ENCODE measurements at regions not wholly inside any gene's neighbourhood (a gene's known extent, or its start where the extent isn't known, plus 50 kb on each side); places are given as distances from the start of the nearest gene placed in this dataset.

GRCh38 chr11:19557720-19558140, 154.9 kb upstream of the NAV2 start:
- Histone ChIP-seq H3K18ac (ENCODE audit: low read depth, low read length) (no peak overlapping the region), H3K27ac (ENCODE audit: insufficient read depth, low read length) (no peak overlapping the region), H3K23ac (ENCODE audit: low read depth, low read length) (no peak overlapping the region), H3K14ac (replicated peaks; ENCODE audit: low read depth, low read length) (no peak overlapping the region), H3K27me3 (ENCODE audit: control insufficient read depth, insufficient read depth, low read length) (peaks cover 24% of the 10 kb centered on the region), H2AK5ac (ENCODE audit: low read depth, low read length) (no peak overlapping the region), H4K91ac (ENCODE audit: insufficient read depth, low read depth, low read length) (no peak overlapping the region), H3K56ac (ENCODE audit: extremely low read depth, insufficient read depth, low read length) (no peak overlapping the region), H3K4me2 (ENCODE audit: low read depth, low read length) (no peak overlapping the region), H2BK5ac (ENCODE audit: low read depth, low read length, poor library complexity, severe bottlenecking) (no peak overlapping the region), H4K5ac (ENCODE audit: low read depth, low read length) (no peak overlapping the region), H4K8ac (ENCODE audit: low read depth in 2 of 2, low read length in 2 of 2) (no peak overlapping the region), H3K4ac (ENCODE audit: low read depth, low read length) (no peak overlapping the region), H2BK15ac (ENCODE audit: low read depth, low read length) (no peak overlapping the region), H2AFZ (replicated peaks; ENCODE audit: low read length, poor library complexity) (peak overlapping the region; percentile 68), H2BK120ac (ENCODE audit: low read depth, low read length) (no peak overlapping the region), H3K9ac (ENCODE audit: low read depth, low read length) (no peak overlapping the region), H3K9me1 (ENCODE audit: insufficient read depth, low read length) (no peaks in the 10 kb centered on the region), H3K36me3 (ENCODE audit: control insufficient read depth, insufficient read depth, low read length) (no peaks in the 10 kb centered on the region), H4K20me1 (ENCODE audit: insufficient read depth, low read length) (no peaks in the 10 kb centered on the region), H3K9me3 (ENCODE audit: control insufficient read depth, insufficient read depth, low read length) (no peaks in the 10 kb centered on the region), H3K4me1 (ENCODE audit: control insufficient read depth, insufficient read depth, low read length) (no peaks in the 10 kb centered on the region), H2BK20ac (ENCODE audit: low read depth, low read length) (no peak overlapping the region), H3K4me3 (ENCODE audit: insufficient read depth, low read depth, low read length) (no peak overlapping the region), H3K79me1 (ENCODE audit: low read depth in 1 of 2, low read length in 2 of 2) (no peaks in the 10 kb centered on the region), H2AK9ac (replicated peaks; ENCODE audit: low read depth, low read length, poor library complexity) (peak overlapping the region; percentile 47)
- no TSS peak for BruUV-seq (replicated peaks)
- in situ Hi-C loops (cut with MboI; ENCODE audit: low sequenced_read_pairs) (loop anchor here (5.0 kb wide), 1 partner anchor 240 kb away; no protein-coding TSS in a partner anchor), intact Hi-C loops (cut with micrococcal nuclease) (loop anchor here (1.0 to 2.0 kb wide), 5 partner anchors 185 to 797 kb away; no protein-coding TSS in a partner anchor), dilution Hi-C loops (cut with HindIII; ENCODE audit: low sequenced_read_pairs, unreplicated experiment) (no loop called here)
- no peak for TF ChIP-seq RFX5 (IDR thresholded peaks at IDR 0.05; ENCODE audit: low read depth, low read length)
- peak; percentile 16; the same call in 1 of the 2 replicates for TF ChIP-seq BHLHE40 (IDR thresholded peaks at IDR 0.05; ENCODE audit: low read depth, low read length)
- TF ChIP-seq USF2 (IDR thresholded peaks at IDR 0.05; ENCODE audit: low read depth, low read length): peak; percentile 51
- no peak for TF ChIP-seq POLR2A (IDR thresholded peaks at IDR 0.05; ENCODE audit: low read depth, low read length)
- TF ChIP-seq FOS (IDR thresholded peaks at IDR 0.05; ENCODE audit: low read depth, low read length): no peak
- no peak for TF ChIP-seq CHD1 (IDR thresholded peaks at IDR 0.05; ENCODE audit: low read depth, low read length)
- no peak for TF ChIP-seq RCOR1 (IDR thresholded peaks at IDR 0.05; ENCODE audit: insufficient replicate concordance, low read length)
- no peak for TF ChIP-seq MAFK (IDR thresholded peaks at IDR 0.05; ENCODE audit: low read depth, low read length)
- TF ChIP-seq MXI1 (IDR thresholded peaks at IDR 0.05; ENCODE audit: borderline replicate concordance, low read depth, low read length): no peak
- TF ChIP-seq RAD21 (IDR thresholded peaks at IDR 0.05; ENCODE audit: low read length): peak; percentile 90
- peak; percentile 89 for TF ChIP-seq CTCF (conservative IDR thresholded peaks at IDR 0.05; ENCODE audit: low read depth, low read length)
- TF ChIP-seq ELK1 (IDR thresholded peaks at IDR 0.05; ENCODE audit: borderline replicate concordance, low read depth, low read length): no peak
- TF ChIP-seq NFE2L2 (IDR thresholded peaks at IDR 0.05; ENCODE audit: low read depth, low read length): no peak
- no peak for TF ChIP-seq CEBPB (IDR thresholded peaks at IDR 0.05; ENCODE audit: low read depth, low read length)
- TF ChIP-seq SMC3 (IDR thresholded peaks at IDR 0.05; ENCODE audit: low read depth, low read length): peak; percentile 92
- TF ChIP-seq MAZ (IDR thresholded peaks at IDR 0.05; ENCODE audit: borderline replicate concordance, low read depth, low read length): no peak
- peak; percentile 85 for ATAC-seq (ENCODE audit: low read depth)
- ChIA-PET POLR2A (ENCODE audit: unreplicated experiment) (no interaction called here), CTCF (interaction anchor here (0.5 to 1.1 kb wide), 8 partner anchors 9 to 540 kb away, joined by 3 to 5 read pairs (median 3); no protein-coding TSS in a partner anchor)
- DNase-seq: peak; percentile 70
- WGBS, 2 experiments (ENCODE audit: extremely low coverage in 2 of 2, insufficient read length in 1 of 2): 0% methylated on average over 3 of the region's 7 CpGs; no CpG with 5 or more reads in 1 of the 2 experiments
